Nephron progenitor cell (in vitro differentiated cells): ENCODE measurements at regions not wholly inside any gene's neighbourhood (a gene's known extent, or its start where the extent isn't known, plus 50 kb on each side); places are given as distances from the start of the nearest gene placed in this dataset.

Experiments used
- DNase-seq: peaks from one replicate; pipeline ENCODE4 v3.0.0; 2021
- H3K27ac Mint-ChIP-seq: 2 replicates; pipeline ENCODE4 v1.8.0; 2021; ENCODE audit warnings: mild to moderate bottlenecking, moderate library complexity, mixed read lengths
- H3K27me3 Mint-ChIP-seq: 2 replicates; pipeline ENCODE4 v1.8.0; 2021; ENCODE audit warnings: mild to moderate bottlenecking, low read depth, mixed read lengths; ENCODE audit not compliant: poor library complexity
- H3K36me3 Mint-ChIP-seq: 2 replicates; pipeline ENCODE4 v1.8.0; 2021; ENCODE audit warnings: low read depth, mixed read lengths
- H3K4me1 Mint-ChIP-seq: 2 replicates; pipeline ENCODE4 v1.8.0; 2021; ENCODE audit warnings: mixed read lengths
- H3K4me3 Mint-ChIP-seq: 2 replicates; pipeline ENCODE4 v1.8.0; 2021; ENCODE audit warnings: mild to moderate bottlenecking, moderate library complexity, mixed read lengths
- H3K9me3 Mint-ChIP-seq: 2 replicates; pipeline ENCODE4 v1.8.0; 2021; ENCODE audit warnings: mild to moderate bottlenecking, moderate library complexity, mixed read lengths
- TF ChIP-seq, protein P1 (sequence below): fragments of 200-600 bp; sonication (generic); IDR thresholded peaks from 2 replicates; pipeline ENCODE4 v1.5.0; 2021; ENCODE audit warnings: antibody characterized with exemption

DNA sequence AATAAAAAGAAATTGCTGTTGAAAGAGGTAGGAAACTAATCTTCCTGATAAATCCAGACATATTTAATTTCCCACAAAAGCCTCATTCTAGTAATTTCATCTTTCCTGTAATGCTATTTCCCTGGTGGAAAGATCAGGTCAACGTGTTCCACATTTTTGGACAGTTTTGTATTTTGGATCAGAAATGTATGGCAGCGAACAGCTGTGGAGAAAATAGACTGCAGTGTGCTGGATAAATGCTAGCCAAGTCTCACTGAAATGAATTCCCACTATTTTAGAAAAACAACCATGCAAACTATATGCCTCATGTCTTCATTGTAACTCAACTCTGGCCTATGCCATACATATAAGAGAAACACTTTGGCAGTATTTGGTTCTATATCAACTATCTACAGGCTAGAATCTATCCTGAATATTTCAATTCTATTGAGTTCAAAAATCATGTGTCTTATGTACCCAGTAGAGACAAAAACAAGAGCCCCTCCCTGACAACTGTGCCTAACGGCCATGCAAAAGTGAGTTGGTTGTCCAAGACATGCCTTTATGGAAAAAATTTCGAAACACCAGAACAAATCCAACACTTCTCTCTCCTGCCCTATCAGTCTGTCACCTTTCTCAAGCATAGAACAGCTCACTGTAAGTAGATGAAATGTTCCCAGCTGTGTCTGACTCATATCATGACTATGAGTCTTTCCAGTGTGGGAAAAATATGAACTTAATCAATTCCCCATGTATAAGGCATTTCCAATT, 191.3 kb upstream of the NREP start:
- TF ChIP-seq, protein P1, sequence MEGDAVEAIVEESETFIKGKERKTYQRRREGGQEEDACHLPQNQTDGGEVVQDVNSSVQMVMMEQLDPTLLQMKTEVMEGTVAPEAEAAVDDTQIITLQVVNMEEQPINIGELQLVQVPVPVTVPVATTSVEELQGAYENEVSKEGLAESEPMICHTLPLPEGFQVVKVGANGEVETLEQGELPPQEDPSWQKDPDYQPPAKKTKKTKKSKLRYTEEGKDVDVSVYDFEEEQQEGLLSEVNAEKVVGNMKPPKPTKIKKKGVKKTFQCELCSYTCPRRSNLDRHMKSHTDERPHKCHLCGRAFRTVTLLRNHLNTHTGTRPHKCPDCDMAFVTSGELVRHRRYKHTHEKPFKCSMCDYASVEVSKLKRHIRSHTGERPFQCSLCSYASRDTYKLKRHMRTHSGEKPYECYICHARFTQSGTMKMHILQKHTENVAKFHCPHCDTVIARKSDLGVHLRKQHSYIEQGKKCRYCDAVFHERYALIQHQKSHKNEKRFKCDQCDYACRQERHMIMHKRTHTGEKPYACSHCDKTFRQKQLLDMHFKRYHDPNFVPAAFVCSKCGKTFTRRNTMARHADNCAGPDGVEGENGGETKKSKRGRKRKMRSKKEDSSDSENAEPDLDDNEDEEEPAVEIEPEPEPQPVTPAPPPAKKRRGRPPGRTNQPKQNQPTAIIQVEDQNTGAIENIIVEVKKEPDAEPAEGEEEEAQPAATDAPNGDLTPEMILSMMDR = no peak
- no peaks in the 10 kb centered on the region for H3K4me1 Mint-ChIP-seq

DNA sequence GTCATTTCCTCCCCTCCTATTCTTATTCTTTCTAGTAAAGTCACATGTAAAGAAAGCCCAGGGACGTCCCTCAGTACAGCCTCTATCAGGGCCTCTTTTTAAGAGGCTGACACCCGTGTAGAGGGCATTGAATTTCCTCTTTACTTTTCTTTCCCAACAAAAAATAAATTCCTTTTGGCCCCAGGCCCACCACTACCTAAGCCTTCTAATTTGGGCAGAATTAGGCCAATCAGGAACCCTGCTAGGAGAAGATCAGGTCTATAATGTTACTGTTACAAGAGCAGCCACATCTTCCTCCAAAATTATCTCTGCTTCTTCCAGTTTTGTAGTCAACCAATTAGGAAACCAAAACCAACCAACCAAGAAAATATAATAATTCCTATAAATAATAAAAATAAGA, 189.6 kb upstream of the NREP start:
- DNase-seq = no peak
- Mint-ChIP-seq H3K36me3 (no peaks in the 10 kb centered on the region), H3K4me1 (no peaks in the 10 kb centered on the region), H3K9me3 (no peaks in the 10 kb centered on the region), H3K4me3 (no peak overlapping the region), H3K27ac (no peak overlapping the region), H3K27me3 (no peaks in the 10 kb centered on the region)
- TF ChIP-seq, protein P1 = no peak

More for the DNA sequence above, 191.3 kb upstream of the NREP start:
- Mint-ChIP-seq H3K36me3 (no peaks in the 10 kb centered on the region), H3K9me3 (no peaks in the 10 kb centered on the region), H3K4me3 (no peak overlapping the region), H3K27me3 (no peaks in the 10 kb centered on the region), H3K27ac (no peak overlapping the region)
- no peak for DNase-seq

DNA sequence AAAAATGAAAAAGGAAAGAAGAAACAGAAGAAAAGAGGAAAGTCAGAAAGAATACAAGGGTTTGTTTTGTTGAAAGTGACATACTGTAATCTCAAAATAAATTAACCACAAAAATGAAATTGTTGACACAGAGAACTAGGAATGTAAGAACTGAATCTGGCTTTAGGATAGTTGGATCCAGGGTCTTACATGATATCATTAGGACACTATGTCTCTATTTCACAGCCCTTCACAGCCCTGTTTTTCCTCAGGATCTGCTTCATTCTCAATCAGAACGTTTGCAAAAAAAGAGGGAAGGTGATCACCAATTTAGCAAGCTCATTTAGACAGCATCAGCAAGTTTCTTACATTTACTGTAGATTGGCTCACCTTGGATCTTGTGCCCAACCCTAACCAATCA, 188.5 kb upstream of the NREP start:
- Mint-ChIP-seq H3K4me3 (no peak overlapping the region), H3K9me3 (no peaks in the 10 kb centered on the region), H3K27ac (no peak overlapping the region), H3K27me3 (peaks cover 2% of the 10 kb centered on the region), H3K36me3 (no peaks in the 10 kb centered on the region), H3K4me1 (no peaks in the 10 kb centered on the region)
- DNase-seq = no peak
- TF ChIP-seq, protein P1 = no peak

- Mint-ChIP-seq H3K27me3 (peaks cover 5% of the 10 kb centered on the region), H3K36me3 (no peaks in the 10 kb centered on the region), H3K9me3 (no peaks in the 10 kb centered on the region), H3K4me1 (no peaks in the 10 kb centered on the region), H3K4me3 (no peak overlapping the region), H3K27ac (no peak overlapping the region)
- TF ChIP-seq, protein P1 = no peak
- no peak for DNase-seq
Measured at GRCh38 chr5:111942661-111943401, 185.8 kb upstream of the NREP start.

DNA sequence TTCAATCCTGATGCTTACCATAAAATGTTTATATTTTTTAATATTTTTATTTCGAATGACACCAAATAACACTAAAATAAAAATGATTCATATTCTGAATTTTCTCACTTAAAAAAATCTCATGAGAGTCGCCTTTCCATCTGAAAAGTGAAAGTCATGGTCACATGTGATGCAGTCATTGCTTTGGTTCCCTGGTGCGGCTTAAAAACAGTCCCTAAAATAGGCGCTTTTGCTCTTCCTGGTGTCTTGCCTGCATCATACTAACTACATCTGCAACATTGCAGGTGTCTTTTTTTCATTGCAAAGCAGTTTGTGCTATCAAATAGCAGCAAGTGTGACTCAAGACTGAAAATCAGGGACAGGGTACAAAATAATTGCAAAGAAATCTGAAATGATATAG, 185.2 kb upstream of the NREP start:
- no peak overlapping the region for H3K4me3 Mint-ChIP-seq
- TF ChIP-seq, protein P1 = no peak
- H3K27me3 Mint-ChIP-seq = peaks cover 7% of the 10 kb centered on the region
- no peaks in the 10 kb centered on the region for H3K36me3 Mint-ChIP-seq
- H3K9me3 Mint-ChIP-seq = no peaks in the 10 kb centered on the region
- DNase-seq = no peak
- no peak overlapping the region for H3K27ac Mint-ChIP-seq
- H3K4me1 Mint-ChIP-seq = no peaks in the 10 kb centered on the region

DNA sequence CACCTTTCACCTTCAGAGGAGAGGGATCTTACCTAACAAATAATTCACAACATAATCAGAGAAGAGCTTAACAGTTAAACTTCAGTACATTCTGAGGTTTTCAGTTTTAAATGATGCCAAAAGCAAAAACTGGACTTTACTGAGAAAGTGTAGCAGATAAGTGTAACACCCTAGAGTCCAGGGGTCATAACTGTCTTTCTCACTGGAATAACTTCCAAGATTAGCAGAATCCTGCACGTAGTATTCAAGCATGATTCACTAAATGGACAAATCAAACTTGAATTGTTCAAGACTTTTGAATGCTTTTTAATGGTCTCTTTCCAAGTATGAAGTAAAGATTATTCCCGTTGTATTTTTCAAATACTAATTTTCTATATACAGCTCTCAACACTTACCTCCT, 180.1 kb upstream of the NREP start:
- Mint-ChIP-seq H3K36me3 (no peaks in the 10 kb centered on the region), H3K4me1 (no peaks in the 10 kb centered on the region), H3K9me3 (no peaks in the 10 kb centered on the region), H3K4me3 (no peak overlapping the region), H3K27ac (no peak overlapping the region), H3K27me3 (peaks cover 12% of the 10 kb centered on the region)
- no peak for DNase-seq
- TF ChIP-seq, protein P1 = no peak
